Caco-2 (cell line): ENCODE measurements at regions not wholly inside any gene's neighbourhood (a gene's known extent, or its start where the extent isn't known, plus 50 kb on each side); places are given as distances from the start of the nearest gene placed in this dataset.

Experiments
- BruUV-seq: library from RNA; stranded (reverse); fragments of 400-500 nt; replicated peaks from 2 replicates; lab custom pipeline; 2021; lab: Mats Ljungman, UMichigan
- CTCF ChIA-PET: fragments of 300-600 bp; sonication (Branson Sonifier 250); formaldehyde crosslinking; loops from one replicate; lab custom pipeline; 2022; ENCODE audit warnings: antibody characterized with exemption; lab: Charles Lee
- POLR2A ChIA-PET: fragments of 300-600 bp; sonication (Branson Sonifier 250); formaldehyde crosslinking; loops from one replicate; lab custom pipeline; 2022; ENCODE audit warnings: antibody characterized with exemption; lab: Charles Lee
- DNase-seq, 2 experiments: peaks; one replicate each; pipeline versions ENCODE4 v3.0.0 to v3.0.0-alpha.2; 2020 to 2022
- H3K27me3 ChIP-seq: replicated peaks from 2 replicates; pipeline ENCODE4 v1.6.0; 2011; ENCODE audit warnings: low read length; ENCODE audit not compliant: control insufficient read depth, insufficient read depth
- H3K36me3 ChIP-seq: 2 replicates; pipeline ENCODE4 v1.5.1; 2011; ENCODE audit warnings: low read length; ENCODE audit not compliant: control insufficient read depth, insufficient read depth
- H3K4me1 ChIP-seq: fragments of 250-450 bp; sonication (Bioruptor Pico); 2 replicates; pipeline ENCODE4 v1.5.1; 2020; ENCODE audit warnings: mild to moderate bottlenecking
- H3K4me3 ChIP-seq: 2 replicates; pipeline ENCODE4 v1.5.1; 2011; ENCODE audit warnings: low read depth, mild to moderate bottlenecking, control low read depth, low read length
- H3K9me3 ChIP-seq: fragments of 250-450 bp; sonication (Bioruptor Pico); 2 replicates; pipeline ENCODE4 v1.5.1; 2020; ENCODE audit warnings: mild to moderate bottlenecking, moderate library complexity
- H3K27ac Mint-ChIP-seq: one replicate; pipeline ENCODE4 v1.8.0; 2022; ENCODE audit warnings: mixed read lengths; ENCODE audit not compliant: unreplicated experiment
- H3K27me3 Mint-ChIP-seq: one replicate; pipeline ENCODE4 v1.8.0; 2022; ENCODE audit warnings: mixed read lengths; ENCODE audit not compliant: insufficient read depth, unreplicated experiment
- H3K36me3 Mint-ChIP-seq: one replicate; pipeline ENCODE4 v1.8.0; 2022; ENCODE audit warnings: mild to moderate bottlenecking, mixed read lengths; ENCODE audit not compliant: insufficient read depth, unreplicated experiment
- H3K4me1 Mint-ChIP-seq: one replicate; pipeline ENCODE4 v1.8.0; 2022; ENCODE audit warnings: low read depth, mixed read lengths; ENCODE audit not compliant: unreplicated experiment
- H3K4me3 Mint-ChIP-seq: one replicate; pipeline ENCODE4 v1.8.0; 2022; ENCODE audit warnings: mild to moderate bottlenecking, moderate library complexity, mixed read lengths; ENCODE audit not compliant: unreplicated experiment
- H3K9me3 Mint-ChIP-seq: one replicate; pipeline ENCODE4 v1.8.0; 2022; ENCODE audit warnings: mixed read lengths; ENCODE audit not compliant: unreplicated experiment
- CTCF ChIP-seq, 2 experiments: fragments of 200-600 bp in 1 of 2; IDR thresholded peaks; 1 replicate in 1 of 2; 2 replicates in 1 of 2; pipeline versions ENCODE4 v1.5.1 to v1.8.0; 2011 to 2022; ENCODE audit warnings: antibody characterized with exemption in 1 of 2, control low read depth in 1 of 2, inconsistent platforms in 1 of 2, low read depth in 1 of 2, low read length in 1 of 2, mild to moderate bottlenecking in 1 of 2, moderate library complexity in 1 of 2; ENCODE audit not compliant: insufficient read depth in 1 of 2, severe bottlenecking in 1 of 2, unreplicated experiment in 1 of 2
- intact Hi-C: fragments of 100-400 bp; cut with micrococcal nuclease; formaldehyde crosslinking; loops from one replicate; pipeline ENCODE4 v1.10.0; 2022; ENCODE audit not compliant: unreplicated experiment

DNA sequence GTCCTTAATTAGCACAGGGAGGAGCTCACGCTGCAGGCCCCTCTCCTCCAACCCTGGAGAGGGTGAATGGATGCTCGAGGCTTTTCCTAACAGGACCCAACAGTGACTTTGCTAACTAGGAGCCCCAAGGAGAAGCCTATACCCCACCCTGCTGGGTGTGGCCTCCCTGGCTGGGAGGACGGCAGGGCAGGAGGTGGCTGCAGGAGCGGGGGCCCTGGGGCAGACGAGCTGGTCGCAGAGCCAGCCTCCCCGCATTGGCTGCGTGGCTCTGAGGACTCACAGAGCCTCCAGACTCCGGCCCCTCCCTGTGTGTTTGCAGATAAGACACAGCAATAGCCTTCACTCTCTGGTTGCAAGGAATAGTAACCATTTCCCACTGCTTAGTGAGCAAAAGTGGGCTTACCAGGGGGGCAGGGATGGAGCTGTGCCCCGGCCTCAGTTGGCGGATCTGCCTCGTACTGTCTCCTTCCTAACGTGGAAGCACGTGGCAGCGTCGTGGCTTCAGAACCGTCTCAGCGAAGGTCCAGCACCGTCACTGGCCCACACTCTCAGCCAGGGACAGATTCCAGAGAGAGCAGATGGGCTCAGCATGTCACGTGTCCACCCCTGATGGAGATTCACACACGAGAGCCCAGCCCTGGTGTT, 1087.5 kb downstream of the BRD1 start:
- Mint-ChIP-seq H3K36me3 (no peaks in the 10 kb centered on the region), H3K27ac (no peak overlapping the region), H3K4me1 (no peaks in the 10 kb centered on the region), H3K27me3 (peaks cover 2% of the 10 kb centered on the region), H3K4me3 (no peak overlapping the region), H3K9me3 (no peaks in the 10 kb centered on the region)
- BruUV-seq, result no TSS peak
- H3K36me3 ChIP-seq, result no peaks in the 10 kb centered on the region
- H3K4me1 ChIP-seq, result no peaks in the 10 kb centered on the region
- intact Hi-C loops, result no loop called here
- H3K9me3 ChIP-seq, result no peaks in the 10 kb centered on the region
- H3K4me3 ChIP-seq, result no peak overlapping the region
- no peaks in the 10 kb centered on the region for H3K27me3 ChIP-seq
- DNase-seq, result peak in 1 of 2 experiments; percentile 25
- no peak for TF ChIP-seq CTCF (IDR thresholded peaks at IDR 0.05; ENCODE audit: insufficient read depth in 1 of 2, low read depth in 1 of 2, low read length in 1 of 2, severe bottlenecking in 1 of 2, unreplicated experiment in 1 of 2)
- ChIA-PET POLR2A (no interaction called here), CTCF (no interaction called here)

GRCh38 chr22:48739348-48740085, 1088.2 kb downstream of the BRD1 start:
- POLR2A ChIA-PET, result no interaction called here

More at GRCh38 chr22:48739348-48740085, 1088.2 kb downstream of the BRD1 start:
- no peak overlapping the region for H3K27ac Mint-ChIP-seq
- no peak for DNase-seq
- CTCF ChIA-PET, result no interaction called here
- no peaks in the 10 kb centered on the region for H3K36me3 ChIP-seq
- no peak for TF ChIP-seq CTCF (IDR thresholded peaks at IDR 0.05; ENCODE audit: insufficient read depth in 1 of 2, low read depth in 1 of 2, low read length in 1 of 2, severe bottlenecking in 1 of 2, unreplicated experiment in 1 of 2)
- no peaks in the 10 kb centered on the region for H3K9me3 Mint-ChIP-seq
- H3K4me1 Mint-ChIP-seq, result no peaks in the 10 kb centered on the region
- no peaks in the 10 kb centered on the region for H3K27me3 ChIP-seq
- H3K4me3 Mint-ChIP-seq, result no peak overlapping the region
- peaks cover 2% of the 10 kb centered on the region for H3K27me3 Mint-ChIP-seq
- no peak overlapping the region for H3K4me3 ChIP-seq
- intact Hi-C loops, result loop anchor here (10.0 kb wide), 1 partner anchor 535 kb away; no protein-coding TSS in a partner anchor
- no TSS peak for BruUV-seq
- H3K4me1 ChIP-seq, result no peaks in the 10 kb centered on the region
- no peaks in the 10 kb centered on the region for H3K9me3 ChIP-seq
- H3K36me3 Mint-ChIP-seq, result no peaks in the 10 kb centered on the region
